NCI-H1105 treated with DMSO at 0.1 percent for 48 hours (cell line): ENCODE measurements at regions not wholly inside any gene's neighbourhood (a gene's known extent, or its start where the extent isn't known, plus 50 kb on each side); places are given as distances from the start of the nearest gene placed in this dataset.

Source experiments
- DNase-seq: peaks from one replicate; lab custom pipeline; 2025; lab: John Stamatoyannopoulos, UW

DNA sequence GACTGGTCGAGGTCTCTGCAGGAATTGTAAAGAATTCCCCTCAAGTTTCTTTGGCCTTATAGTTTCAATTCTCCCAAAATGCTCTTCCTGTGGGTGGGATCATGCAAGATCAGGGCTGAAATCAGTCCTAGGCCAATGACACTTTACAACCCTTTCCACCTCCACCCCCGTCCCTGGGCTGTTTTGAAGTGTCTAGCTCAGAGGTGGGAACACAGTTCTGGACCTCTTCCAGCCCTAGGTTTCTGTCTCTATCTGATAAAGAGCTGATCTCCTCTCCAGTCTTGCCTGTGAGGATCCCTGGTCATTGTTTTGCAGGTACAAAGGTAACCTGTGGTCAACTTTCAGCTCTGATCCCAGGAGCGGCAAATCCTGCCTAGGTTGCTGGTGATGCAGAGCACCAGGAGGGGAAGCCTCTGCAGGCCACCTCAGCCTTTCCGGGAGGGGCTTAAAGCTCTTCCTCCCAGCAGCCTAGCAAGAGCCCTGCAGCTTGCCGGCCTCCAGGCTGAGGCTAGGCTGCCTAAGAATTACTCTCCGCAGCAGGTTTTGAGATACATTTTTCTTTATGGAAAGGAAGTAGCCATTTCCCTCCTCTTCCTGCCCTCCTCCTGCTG lies 69.8 kb upstream of the WIPF1 start:
- DNase-seq: no peak

DNA sequence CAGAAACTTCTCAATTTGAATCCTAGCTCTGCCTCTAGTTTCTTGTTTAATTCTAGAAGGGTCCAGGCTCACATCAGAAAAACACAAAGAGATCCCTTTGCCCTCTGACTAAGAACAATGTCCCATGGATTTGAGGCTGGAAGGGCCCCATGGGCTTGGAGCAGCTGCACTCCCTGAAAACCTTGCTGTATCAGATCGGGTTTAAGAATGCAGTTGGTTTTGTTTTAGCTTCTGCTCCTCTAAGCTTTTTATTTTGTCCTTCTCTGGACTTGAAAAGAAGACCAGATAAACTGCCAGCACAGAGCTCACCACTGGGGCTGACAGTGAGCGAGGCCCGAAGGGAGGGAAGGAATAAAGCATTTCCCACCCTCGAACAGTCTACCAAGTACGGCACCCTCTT lies 69.2 kb upstream of the WIPF1 start:
- DNase-seq: no peak

DNA sequence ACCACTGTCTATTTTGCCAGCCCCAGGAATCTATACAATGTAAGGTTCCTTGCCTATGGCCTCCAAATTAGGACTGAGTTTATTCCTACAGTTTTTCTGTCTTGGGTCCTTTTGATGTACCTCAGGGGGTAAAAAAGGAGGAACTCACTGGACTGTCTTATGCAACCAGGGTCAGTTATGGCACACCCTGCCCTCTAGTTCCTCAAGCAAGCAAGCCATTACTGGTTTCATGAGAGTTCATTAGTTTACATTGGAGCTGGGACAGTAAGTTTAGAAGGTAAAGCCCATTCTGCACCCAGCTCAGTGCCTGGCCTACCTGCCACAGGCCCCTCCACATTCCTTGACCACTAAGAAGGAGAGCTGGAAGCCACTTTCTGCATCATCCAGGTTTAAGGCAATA lies 68.7 kb upstream of the WIPF1 start:
- DNase-seq: no peak

DNA sequence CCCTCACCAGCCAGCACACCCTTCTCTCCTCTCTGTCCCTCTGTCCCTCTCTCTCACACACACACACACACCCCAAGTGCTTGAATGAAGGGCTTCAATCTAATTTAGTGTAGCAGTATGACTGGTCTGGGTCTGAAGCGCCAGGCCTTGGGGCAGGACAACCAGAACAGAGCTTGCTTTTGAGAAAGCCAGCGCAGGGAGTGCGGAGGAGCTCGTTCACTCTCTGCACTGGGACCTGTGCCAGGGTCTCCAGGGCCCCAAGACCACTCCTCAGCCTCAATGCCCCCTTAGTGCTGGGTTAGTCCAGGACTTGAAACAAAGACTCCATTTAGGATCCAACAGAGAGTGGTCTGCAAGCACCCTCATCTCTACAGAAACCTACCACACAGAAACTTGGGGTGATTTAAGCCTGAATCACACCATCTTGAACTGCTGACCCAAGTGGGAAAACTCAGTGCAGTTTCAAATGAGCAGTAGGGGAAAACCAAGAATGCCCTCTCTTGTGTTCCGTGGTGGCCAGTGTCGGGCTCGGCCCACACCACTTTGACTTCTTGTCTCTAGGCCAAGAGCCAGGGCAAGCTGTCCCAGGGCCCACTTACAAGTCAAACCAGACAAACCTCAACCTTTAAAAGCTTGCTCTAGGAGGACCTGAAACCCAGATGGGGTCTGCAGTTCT lies 66.6 kb upstream of the WIPF1 start:
- DNase-seq: no peak

DNA sequence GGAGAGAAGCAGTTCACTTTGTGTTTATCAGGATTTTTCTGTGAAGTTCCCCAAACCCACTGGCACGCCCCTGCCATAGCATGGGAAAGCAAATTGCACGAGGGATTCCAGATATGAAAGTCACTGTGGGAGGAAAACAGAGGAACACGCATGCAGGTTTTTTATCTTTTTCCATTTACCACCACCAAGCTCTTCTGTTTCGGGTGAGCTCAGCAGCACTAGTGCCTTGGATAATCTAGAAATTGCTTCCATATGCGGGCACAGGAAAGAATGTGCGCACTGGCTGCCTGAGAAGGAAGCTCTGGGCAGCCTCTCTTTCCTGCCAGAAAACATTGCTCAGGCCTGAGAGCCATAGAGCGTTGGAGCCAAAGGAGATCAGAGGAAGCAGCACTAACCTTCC lies 65.9 kb upstream of the WIPF1 start:
- DNase-seq: no peak

DNA sequence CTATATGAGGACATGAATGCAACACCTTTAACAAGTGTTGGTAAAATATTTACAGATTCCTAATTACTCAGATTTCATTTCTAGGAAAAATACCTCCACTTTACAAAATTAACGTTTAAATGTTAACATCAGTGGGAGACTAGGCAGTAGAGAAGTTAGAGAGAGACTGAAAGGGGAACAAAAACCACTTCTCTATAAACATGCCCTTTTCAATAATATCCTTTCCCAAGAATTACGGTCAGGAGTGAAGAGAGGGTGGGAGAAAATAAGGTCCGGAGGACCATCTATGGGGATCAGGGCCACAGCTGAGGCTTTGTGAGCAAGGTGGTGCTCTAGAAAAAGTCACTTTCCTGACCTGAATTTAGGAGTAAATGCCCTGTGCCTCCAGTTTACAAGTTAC lies 65.3 kb upstream of the WIPF1 start:
- DNase-seq: no peak

DNA sequence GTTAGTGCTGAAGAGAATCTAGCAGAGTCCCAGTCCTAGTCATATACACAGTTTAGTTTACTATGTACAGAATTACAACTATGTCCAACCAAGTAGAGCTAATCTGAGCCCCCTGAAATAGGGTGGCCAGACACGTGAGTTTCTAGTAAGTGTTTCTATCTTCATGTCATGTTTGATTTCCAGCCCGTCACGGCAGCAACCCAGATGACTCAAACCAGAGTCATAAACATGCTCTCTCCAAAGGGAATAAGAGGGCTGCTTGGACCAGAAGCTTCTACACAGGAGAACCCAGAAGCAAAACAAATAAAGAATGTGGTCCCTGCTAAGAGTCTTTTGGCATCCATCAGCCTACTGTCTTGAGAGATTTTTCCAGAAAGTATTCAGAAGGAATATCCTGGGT lies 64.9 kb upstream of the WIPF1 start:
- DNase-seq: no peak

DNA sequence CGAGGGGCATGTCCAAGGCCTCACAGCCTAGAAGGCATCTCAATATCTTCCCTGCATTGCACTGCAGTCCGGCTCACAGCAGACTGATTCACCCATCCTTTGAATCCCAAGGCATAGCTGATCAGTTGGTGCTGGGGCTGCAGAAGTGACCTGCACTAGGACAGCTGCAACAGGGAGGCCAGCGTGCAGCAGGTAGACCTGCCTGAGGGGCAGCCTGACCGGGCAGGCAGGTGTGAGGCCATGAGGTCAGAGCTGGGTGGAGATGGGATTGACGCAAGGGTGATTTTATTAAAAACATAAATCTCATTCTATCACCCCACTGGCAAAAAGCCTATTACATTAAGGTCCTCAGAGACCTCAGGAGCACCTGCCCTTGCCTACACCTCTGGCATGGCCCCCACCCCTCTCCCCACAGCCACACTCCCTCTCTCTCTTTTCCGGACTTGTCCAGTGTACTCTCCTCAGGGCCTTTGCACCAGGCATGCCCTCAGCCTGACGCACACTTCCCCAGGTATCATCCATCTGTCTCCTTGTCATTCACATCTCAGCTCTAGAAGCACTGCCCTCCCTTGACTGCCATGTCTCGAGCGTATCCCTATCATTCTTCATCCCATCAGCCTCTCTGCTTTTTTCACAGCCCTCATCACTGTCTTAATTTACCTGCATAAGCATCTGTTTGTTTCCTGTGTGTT lies 63.5 kb upstream of the WIPF1 start:
- no peak for DNase-seq

DNA sequence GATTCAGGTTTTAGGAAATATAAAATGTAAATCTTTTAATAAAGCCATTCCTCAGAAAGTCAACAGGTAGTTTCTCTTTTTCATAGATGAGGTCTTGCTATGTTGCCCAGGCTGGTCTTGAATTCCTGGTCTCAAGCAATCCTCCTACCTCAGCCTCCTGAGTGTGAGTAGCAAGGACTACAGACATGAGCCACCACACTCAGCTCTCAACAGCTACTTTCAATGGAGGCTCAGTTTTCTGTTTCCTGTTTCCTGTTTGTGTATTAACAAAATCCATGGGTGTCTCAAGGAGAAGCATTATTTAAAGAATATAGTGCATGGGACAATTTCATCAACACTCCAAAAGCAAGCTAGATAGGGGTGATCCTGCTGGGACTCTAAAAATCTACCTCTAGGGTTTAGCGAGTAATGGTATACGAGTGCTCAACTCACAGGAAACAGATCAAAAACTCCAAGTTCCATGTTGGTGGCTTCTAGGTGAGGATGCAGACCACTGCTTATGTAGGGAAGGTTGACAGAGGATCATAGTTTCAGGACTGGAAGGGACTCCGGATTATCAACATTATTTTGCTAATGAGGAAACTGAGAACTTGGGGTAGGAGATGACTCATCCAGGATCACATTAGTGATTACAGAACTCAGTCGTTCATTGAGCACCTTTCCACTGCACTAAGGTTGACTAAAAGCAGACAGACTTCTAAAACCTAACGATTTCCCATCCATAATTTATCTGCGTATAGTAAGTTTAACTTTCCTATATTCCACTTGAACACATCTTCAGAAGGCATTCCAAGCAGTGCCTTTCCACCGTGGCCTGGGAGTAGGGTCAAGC lies 61.7 kb upstream of the WIPF1 start:
- no peak for DNase-seq

DNA sequence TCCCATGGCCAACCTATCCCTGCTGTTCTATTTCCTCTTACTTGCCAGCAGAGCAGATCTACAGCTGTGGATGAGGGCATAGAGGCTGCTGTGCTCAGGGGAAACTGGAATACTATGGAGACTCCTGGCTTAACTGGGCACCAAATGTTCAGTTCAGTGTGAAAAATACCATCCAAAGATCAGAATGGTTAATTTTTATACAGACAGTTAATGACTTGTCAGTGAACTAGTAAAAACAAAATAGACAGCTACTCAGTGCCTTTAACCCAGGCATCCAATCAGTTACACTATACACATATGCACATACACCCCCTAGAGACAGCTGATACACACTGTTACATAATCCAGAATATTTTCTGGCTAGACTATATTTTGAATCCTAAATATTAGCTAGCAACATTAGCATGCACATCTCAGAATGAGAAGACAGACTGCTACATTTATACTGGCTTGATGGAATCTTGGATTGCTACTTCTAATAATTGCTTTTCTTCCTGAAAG lies 59.1 kb upstream of the WIPF1 start:
- no peak for DNase-seq

DNA sequence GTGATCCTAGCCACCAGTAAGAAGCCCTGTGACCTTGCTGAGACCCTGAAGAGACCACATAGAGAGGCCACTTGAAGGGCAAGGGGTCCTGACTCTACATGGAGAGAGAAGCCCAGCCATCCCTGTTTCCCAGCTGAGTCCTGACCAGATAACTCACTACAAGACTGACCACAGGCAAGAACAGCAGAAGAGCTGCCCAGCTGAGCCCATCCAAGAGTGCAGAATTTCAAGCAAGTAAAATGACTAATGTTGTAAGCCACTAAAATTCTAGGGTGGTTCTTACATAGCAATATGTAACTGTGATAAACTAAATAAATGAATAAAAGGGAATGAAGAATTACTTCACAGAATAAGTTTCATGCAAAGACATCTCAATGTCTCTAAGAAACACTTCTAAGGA lies 58.4 kb upstream of the WIPF1 start:
- DNase-seq: no peak

DNA sequence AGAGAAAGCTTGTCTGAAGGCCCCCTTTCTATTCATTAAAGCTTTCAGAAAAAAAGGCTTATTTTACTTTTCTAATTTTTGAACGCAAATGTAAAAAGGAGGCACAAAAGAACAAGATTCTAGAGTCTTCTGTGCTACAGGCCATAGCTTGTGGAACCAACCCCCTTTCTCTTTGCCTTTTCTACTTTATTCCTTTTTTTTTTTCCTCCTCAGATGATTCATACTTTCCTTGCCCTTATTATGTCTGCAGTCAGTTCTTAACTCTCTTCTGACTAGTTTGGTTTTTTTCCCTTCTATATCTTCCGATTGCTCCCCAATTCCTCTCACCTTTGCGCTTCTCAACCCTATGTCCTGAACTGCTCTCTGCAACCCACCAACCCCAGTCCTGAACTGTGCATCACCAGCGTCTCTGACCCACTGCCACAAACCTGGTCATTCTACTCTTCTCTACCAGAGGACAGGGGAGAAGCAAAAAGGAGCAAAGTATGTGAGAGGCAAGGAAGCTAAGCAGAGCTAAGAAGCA lies 56.9 kb upstream of the WIPF1 start:
- DNase-seq: no peak

DNA sequence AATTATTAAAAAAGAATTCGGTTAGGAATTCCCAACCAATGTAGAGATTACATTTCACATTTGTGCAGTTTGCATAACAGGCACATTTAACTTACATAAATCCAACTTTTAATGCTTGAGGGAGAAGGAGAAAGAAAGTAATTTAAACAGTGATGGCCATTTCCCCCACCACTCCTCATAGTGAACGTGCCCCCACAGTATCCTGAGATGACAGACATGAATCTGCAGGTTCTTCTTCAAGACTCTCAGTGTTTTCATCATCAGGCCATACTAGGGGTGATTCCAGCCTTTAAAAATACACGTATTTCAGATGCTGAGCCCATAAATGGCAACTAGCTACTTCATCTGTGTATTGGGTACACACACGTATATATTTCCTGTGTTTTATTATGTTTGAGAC lies 51.3 kb upstream of the WIPF1 start:
- no peak for DNase-seq
